RWPE2 (cell line): ENCODE measurements at regions not wholly inside any gene's neighbourhood (a gene's known extent, or its start where the extent isn't known, plus 50 kb on each side); places are given as distances from the start of the nearest gene placed in this dataset.

Experiments used
- ATAC-seq: fragments of 200-7000 bp; cut with Tn5 transposase; 3 replicates; pipeline ENCODE4 v1.9.1; 2021; ENCODE audit warnings: low read depth
- DNase-seq: peaks from one replicate; pipeline ENCODE4 v3.0.0-alpha.2; 2020; ENCODE audit warnings: low spot score
- H3K27ac ChIP-seq: fragments of 450-650 bp; 2 replicates; pipeline ENCODE4 v1.5.1; 2017; ENCODE audit warnings: mild to moderate bottlenecking; ENCODE audit not compliant: poor library complexity, severe bottlenecking
- H3K27me3 ChIP-seq: fragments of 250-450 bp; sonication (Bioruptor Pico); 2 replicates; pipeline ENCODE4 v1.5.1; 2021; ENCODE audit warnings: mild to moderate bottlenecking, moderate library complexity; ENCODE audit not compliant: insufficient read depth, poor library complexity, severe bottlenecking
- H3K36me3 ChIP-seq: fragments of 250-450 bp; sonication (Bioruptor Pico); 2 replicates; pipeline ENCODE4 v1.5.1; 2020; ENCODE audit warnings: low read depth, mild to moderate bottlenecking, moderate library complexity
- H3K4me1 ChIP-seq: fragments of 250-450 bp; sonication (Bioruptor Pico); 2 replicates; pipeline ENCODE4 v1.5.1; 2021; ENCODE audit warnings: mild to moderate bottlenecking, moderate library complexity; ENCODE audit not compliant: insufficient read depth, poor library complexity, severe bottlenecking
- H3K4me3 ChIP-seq: fragments of 250-450 bp; sonication (Bioruptor Pico); 2 replicates; pipeline ENCODE4 v1.5.1; 2021; ENCODE audit warnings: mild to moderate bottlenecking, moderate library complexity; ENCODE audit not compliant: severe bottlenecking
- H3K9me3 ChIP-seq: fragments of 250-450 bp; sonication (Bioruptor Pico); 2 replicates; pipeline ENCODE4 v1.5.1; 2021; ENCODE audit warnings: mild to moderate bottlenecking, moderate library complexity; ENCODE audit not compliant: severe bottlenecking
- CTCF ChIP-seq: fragments of 450-650 bp; IDR thresholded peaks from one replicate; pipeline ENCODE4 v1.5.1; 2017; ENCODE audit warnings: mild to moderate bottlenecking, moderate library complexity; ENCODE audit not compliant: poor library complexity, severe bottlenecking

GRCh38 chr16:77603656-77604055 is 118.7 kb upstream of the NUDT7 start:
- no peak for DNase-seq
- Histone ChIP-seq H3K9me3 (no peaks in the 10 kb centered on the region), H3K27me3 (no peaks in the 10 kb centered on the region), H3K36me3 (no peaks in the 10 kb centered on the region), H3K4me3 (no peak overlapping the region), H3K27ac (no peak overlapping the region), H3K4me1 (no peaks in the 10 kb centered on the region)
- TF ChIP-seq CTCF: no peak
- no peak for ATAC-seq

GRCh38 chr16:77610496-77610895 is 111.8 kb upstream of the NUDT7 start:
- Histone ChIP-seq H3K4me1 (no peaks in the 10 kb centered on the region), H3K27me3 (no peaks in the 10 kb centered on the region), H3K4me3 (no peak overlapping the region), H3K36me3 (no peaks in the 10 kb centered on the region), H3K9me3 (no peaks in the 10 kb centered on the region), H3K27ac (no peak overlapping the region)
- TF ChIP-seq CTCF: no peak
- no peak for ATAC-seq
- DNase-seq: no peak

GRCh38 chr16:77611386-77611785 is 110.9 kb upstream of the NUDT7 start:
- no peaks in the 10 kb centered on the region for H3K9me3 ChIP-seq
- H3K36me3 ChIP-seq: no peaks in the 10 kb centered on the region
- H3K27me3 ChIP-seq: no peaks in the 10 kb centered on the region
- no peak overlapping the region for H3K4me3 ChIP-seq
- no peak overlapping the region for H3K27ac ChIP-seq
- H3K4me1 ChIP-seq: no peaks in the 10 kb centered on the region
- ATAC-seq (peak; percentile 64), DNase-seq (no peak)
- no peak for TF ChIP-seq CTCF

- H3K9me3 ChIP-seq: no peaks in the 10 kb centered on the region
- H3K27me3 ChIP-seq: peaks cover 3% of the 10 kb centered on the region
- DNase-seq (no peak), ATAC-seq (no peak)
- H3K36me3 ChIP-seq: no peaks in the 10 kb centered on the region
- no peak overlapping the region for H3K27ac ChIP-seq
- H3K4me3 ChIP-seq: no peak overlapping the region
- no peaks in the 10 kb centered on the region for H3K4me1 ChIP-seq
- no peak for TF ChIP-seq CTCF
These were observed 109.7 kb upstream of the NUDT7 start for GRCh38 chr16:77612596-77612995.

GRCh38 chr16:77613095-77613494 is 109.2 kb upstream of the NUDT7 start:
- no peak for DNase-seq
- ATAC-seq: no peak
- Histone ChIP-seq H3K36me3 (no peaks in the 10 kb centered on the region), H3K9me3 (no peaks in the 10 kb centered on the region), H3K27ac (no peak overlapping the region), H3K27me3 (peaks cover 8% of the 10 kb centered on the region), H3K4me1 (no peaks in the 10 kb centered on the region), H3K4me3 (no peak overlapping the region)
- no peak for TF ChIP-seq CTCF
